GM23338 (cell line): ENCODE measurements at regions not wholly inside any gene's neighbourhood (a gene's known extent, or its start where the extent isn't known, plus 50 kb on each side); places are given as distances from the start of the nearest gene placed in this dataset.

Source experiments
- CREB1 ChIP-seq: fragments of 250-450 bp; sonication (Bioruptor Pico); IDR thresholded peaks from 2 replicates; pipeline ENCODE4 v1.5.0; 2020; ENCODE audit warnings: low read depth, mild to moderate bottlenecking, moderate library complexity
- EZH2 ChIP-seq: fragments of 200-600 bp; sonication (generic); IDR thresholded peaks from one replicate; pipeline ENCODE4 v1.8.0; 2017; ENCODE audit warnings: antibody characterized with exemption, mild to moderate bottlenecking, low read depth; ENCODE audit not compliant: unreplicated experiment
- EZH2phosphoT487 ChIP-seq: fragments of 200-600 bp; sonication (generic); IDR thresholded peaks from one replicate; pipeline ENCODE4 v1.8.1; 2018; ENCODE audit warnings: antibody characterized with exemption; ENCODE audit not compliant: unreplicated experiment
- JUNB ChIP-seq: IDR thresholded peaks from one replicate; pipeline ENCODE4 v1.6.1; 2016; ENCODE audit warnings: antibody characterized with exemption; ENCODE audit not compliant: unreplicated experiment
- POLR2AphosphoS5 ChIP-seq: IDR thresholded peaks from 2 replicates; pipeline ENCODE4 v1.6.1; 2016; ENCODE audit warnings: antibody characterized with exemption, low read depth
- STAT1 ChIP-seq: IDR thresholded peaks from one replicate; pipeline ENCODE4 v1.6.1; 2016; ENCODE audit warnings: antibody characterized with exemption; ENCODE audit not compliant: unreplicated experiment
- ZNF114 ChIP-seq: fragments of 250-450 bp; sonication (Bioruptor Pico); IDR thresholded peaks from 2 replicates; pipeline ENCODE4 v1.5.0; 2020; ENCODE audit warnings: mild to moderate bottlenecking, moderate library complexity
- TF ChIP-seq, protein P1 (sequence below), 2 experiments: fragments of 200-600 bp in 1 of 2; sonication (generic) in 1 of 2; conservative IDR thresholded peaks; 2 replicates each; pipeline versions ENCODE4 v1.5.1 to v1.6.1; 2016 to 2017; ENCODE audit warnings: antibody characterized with exemption in 2 of 2, low read depth in 2 of 2, mild to moderate bottlenecking in 2 of 2, moderate library complexity in 1 of 2
- TF ChIP-seq, protein P2 (sequence below): IDR thresholded peaks from one replicate; pipeline ENCODE4 v1.6.1; 2018; ENCODE audit warnings: antibody characterized with exemption; ENCODE audit not compliant: unreplicated experiment
- TF ChIP-seq, protein P3 (sequence below): IDR thresholded peaks from 2 replicates; pipeline ENCODE4 v1.6.1; 2016; ENCODE audit warnings: antibody characterized with exemption
- TF ChIP-seq, protein P4 (sequence below): fragments of 250-450 bp; sonication (Bioruptor Pico); IDR thresholded peaks from 2 replicates; pipeline ENCODE4 v1.5.0; 2020; ENCODE audit warnings: mild to moderate bottlenecking, moderate library complexity

DNA sequence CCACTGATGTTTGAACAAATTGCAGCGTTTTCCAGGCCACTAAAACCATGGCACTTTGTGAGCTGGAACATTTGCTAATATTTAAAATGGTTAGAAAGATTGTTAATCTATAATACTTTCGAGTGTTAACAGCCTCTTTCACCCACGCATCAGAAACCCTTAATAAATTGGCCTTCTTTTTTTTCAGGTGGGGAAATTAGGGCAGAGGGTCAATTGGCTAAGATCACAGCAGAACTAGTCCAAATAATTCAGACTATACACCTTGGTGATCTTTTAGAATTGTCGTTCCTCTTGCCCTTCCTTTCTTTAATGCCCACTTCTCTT lies 105.8 kb downstream of the PTCSC3 start:
- no peak for TF ChIP-seq EZH2
- TF ChIP-seq, protein P1, sequence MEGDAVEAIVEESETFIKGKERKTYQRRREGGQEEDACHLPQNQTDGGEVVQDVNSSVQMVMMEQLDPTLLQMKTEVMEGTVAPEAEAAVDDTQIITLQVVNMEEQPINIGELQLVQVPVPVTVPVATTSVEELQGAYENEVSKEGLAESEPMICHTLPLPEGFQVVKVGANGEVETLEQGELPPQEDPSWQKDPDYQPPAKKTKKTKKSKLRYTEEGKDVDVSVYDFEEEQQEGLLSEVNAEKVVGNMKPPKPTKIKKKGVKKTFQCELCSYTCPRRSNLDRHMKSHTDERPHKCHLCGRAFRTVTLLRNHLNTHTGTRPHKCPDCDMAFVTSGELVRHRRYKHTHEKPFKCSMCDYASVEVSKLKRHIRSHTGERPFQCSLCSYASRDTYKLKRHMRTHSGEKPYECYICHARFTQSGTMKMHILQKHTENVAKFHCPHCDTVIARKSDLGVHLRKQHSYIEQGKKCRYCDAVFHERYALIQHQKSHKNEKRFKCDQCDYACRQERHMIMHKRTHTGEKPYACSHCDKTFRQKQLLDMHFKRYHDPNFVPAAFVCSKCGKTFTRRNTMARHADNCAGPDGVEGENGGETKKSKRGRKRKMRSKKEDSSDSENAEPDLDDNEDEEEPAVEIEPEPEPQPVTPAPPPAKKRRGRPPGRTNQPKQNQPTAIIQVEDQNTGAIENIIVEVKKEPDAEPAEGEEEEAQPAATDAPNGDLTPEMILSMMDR (conservative IDR thresholded peaks at IDR 0.05; ENCODE audit: low read depth in 2 of 2) = no peak
- no peak for TF ChIP-seq POLR2AphosphoS5
- TF ChIP-seq EZH2phosphoT487 = no peak
- TF ChIP-seq, protein P2, sequence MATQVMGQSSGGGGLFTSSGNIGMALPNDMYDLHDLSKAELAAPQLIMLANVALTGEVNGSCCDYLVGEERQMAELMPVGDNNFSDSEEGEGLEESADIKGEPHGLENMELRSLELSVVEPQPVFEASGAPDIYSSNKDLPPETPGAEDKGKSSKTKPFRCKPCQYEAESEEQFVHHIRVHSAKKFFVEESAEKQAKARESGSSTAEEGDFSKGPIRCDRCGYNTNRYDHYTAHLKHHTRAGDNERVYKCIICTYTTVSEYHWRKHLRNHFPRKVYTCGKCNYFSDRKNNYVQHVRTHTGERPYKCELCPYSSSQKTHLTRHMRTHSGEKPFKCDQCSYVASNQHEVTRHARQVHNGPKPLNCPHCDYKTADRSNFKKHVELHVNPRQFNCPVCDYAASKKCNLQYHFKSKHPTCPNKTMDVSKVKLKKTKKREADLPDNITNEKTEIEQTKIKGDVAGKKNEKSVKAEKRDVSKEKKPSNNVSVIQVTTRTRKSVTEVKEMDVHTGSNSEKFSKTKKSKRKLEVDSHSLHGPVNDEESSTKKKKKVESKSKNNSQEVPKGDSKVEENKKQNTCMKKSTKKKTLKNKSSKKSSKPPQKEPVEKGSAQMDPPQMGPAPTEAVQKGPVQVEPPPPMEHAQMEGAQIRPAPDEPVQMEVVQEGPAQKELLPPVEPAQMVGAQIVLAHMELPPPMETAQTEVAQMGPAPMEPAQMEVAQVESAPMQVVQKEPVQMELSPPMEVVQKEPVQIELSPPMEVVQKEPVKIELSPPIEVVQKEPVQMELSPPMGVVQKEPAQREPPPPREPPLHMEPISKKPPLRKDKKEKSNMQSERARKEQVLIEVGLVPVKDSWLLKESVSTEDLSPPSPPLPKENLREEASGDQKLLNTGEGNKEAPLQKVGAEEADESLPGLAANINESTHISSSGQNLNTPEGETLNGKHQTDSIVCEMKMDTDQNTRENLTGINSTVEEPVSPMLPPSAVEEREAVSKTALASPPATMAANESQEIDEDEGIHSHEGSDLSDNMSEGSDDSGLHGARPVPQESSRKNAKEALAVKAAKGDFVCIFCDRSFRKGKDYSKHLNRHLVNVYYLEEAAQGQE = no peak
- TF ChIP-seq CREB1 = no peak
- no peak for TF ChIP-seq STAT1
- no peak for TF ChIP-seq JUNB
- no peak for TF ChIP-seq ZNF114 (CRISPR knock-in tag)
- TF ChIP-seq, protein P3, sequence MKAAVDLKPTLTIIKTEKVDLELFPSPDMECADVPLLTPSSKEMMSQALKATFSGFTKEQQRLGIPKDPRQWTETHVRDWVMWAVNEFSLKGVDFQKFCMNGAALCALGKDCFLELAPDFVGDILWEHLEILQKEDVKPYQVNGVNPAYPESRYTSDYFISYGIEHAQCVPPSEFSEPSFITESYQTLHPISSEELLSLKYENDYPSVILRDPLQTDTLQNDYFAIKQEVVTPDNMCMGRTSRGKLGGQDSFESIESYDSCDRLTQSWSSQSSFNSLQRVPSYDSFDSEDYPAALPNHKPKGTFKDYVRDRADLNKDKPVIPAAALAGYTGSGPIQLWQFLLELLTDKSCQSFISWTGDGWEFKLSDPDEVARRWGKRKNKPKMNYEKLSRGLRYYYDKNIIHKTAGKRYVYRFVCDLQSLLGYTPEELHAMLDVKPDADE = no peak
- TF ChIP-seq, protein P4, sequence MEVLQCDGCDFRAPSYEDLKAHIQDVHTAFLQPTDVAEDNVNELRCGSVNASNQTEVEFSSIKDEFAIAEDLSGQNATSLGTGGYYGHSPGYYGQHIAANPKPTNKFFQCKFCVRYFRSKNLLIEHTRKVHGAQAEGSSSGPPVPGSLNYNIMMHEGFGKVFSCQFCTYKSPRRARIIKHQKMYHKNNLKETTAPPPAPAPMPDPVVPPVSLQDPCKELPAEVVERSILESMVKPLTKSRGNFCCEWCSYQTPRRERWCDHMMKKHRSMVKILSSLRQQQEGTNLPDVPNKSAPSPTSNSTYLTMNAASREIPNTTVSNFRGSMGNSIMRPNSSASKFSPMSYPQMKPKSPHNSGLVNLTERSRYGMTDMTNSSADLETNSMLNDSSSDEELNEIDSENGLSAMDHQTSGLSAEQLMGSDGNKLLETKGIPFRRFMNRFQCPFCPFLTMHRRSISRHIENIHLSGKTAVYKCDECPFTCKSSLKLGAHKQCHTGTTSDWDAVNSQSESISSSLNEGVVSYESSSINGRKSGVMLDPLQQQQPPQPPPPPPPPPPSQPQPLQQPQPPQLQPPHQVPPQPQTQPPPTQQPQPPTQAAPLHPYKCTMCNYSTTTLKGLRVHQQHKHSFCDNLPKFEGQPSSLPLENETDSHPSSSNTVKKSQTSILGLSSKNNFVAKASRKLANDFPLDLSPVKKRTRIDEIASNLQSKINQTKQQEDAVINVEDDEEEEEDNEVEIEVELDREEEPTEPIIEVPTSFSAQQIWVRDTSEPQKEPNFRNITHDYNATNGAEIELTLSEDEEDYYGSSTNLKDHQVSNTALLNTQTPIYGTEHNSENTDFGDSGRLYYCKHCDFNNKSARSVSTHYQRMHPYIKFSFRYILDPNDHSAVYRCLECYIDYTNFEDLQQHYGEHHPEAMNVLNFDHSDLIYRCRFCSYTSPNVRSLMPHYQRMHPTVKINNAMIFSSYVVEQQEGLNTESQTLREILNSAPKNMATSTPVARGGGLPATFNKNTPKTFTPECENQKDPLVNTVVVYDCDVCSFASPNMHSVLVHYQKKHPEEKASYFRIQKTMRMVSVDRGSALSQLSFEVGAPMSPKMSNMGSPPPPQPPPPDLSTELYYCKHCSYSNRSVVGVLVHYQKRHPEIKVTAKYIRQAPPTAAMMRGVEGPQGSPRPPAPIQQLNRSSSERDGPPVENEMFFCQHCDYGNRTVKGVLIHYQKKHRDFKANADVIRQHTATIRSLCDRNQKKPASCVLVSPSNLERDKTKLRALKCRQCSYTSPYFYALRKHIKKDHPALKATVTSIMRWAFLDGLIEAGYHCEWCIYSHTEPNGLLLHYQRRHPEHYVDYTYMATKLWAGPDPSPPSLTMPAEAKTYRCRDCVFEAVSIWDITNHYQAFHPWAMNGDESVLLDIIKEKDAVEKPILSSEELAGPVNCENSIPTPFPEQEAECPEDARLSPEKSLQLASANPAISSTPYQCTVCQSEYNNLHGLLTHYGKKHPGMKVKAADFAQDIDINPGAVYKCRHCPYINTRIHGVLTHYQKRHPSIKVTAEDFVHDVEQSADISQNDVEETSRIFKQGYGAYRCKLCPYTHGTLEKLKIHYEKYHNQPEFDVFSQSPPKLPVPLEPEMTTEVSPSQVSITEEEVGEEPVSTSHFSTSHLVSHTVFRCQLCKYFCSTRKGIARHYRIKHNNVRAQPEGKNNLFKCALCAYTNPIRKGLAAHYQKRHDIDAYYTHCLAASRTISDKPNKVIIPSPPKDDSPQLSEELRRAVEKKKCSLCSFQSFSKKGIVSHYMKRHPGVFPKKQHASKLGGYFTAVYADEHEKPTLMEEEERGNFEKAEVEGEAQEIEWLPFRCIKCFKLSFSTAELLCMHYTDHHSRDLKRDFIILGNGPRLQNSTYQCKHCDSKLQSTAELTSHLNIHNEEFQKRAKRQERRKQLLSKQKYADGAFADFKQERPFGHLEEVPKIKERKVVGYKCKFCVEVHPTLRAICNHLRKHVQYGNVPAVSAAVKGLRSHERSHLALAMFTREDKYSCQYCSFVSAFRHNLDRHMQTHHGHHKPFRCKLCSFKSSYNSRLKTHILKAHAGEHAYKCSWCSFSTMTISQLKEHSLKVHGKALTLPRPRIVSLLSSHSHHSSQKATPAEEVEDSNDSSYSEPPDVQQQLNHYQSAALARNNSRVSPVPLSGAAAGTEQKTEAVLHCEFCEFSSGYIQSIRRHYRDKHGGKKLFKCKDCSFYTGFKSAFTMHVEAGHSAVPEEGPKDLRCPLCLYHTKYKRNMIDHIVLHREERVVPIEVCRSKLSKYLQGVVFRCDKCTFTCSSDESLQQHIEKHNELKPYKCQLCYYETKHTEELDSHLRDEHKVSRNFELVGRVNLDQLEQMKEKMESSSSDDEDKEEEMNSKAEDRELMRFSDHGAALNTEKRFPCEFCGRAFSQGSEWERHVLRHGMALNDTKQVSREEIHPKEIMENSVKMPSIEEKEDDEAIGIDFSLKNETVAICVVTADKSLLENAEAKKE (CRISPR knock-in tag) = no peak
